H1 (cell line): ENCODE measurements at regions not wholly inside any gene's neighbourhood (a gene's known extent, or its start where the extent isn't known, plus 50 kb on each side); places are given as distances from the start of the nearest gene placed in this dataset.

ENCODE experiments used
- CTCF ChIP-seq, 3 experiments: IDR thresholded peaks; 1 replicate in 2 of 3; 2 replicates in 1 of 3; pipeline versions ENCODE4 v1.5.1 to v1.6.1; 2011; ENCODE audit warnings: low read length in 3 of 3, mild to moderate bottlenecking in 3 of 3, inconsistent platforms in 2 of 3, low read depth in 1 of 3, moderate library complexity in 1 of 3; ENCODE audit not compliant: insufficient read depth in 1 of 3; ENCODE audit errors: control extremely low read depth in 1 of 3
- EP300 ChIP-seq, 2 experiments: IDR thresholded peaks; 1 replicate in 1 of 2; 2 replicates in 1 of 2; pipeline ENCODE4 v1.6.1; 2011 to 2012; ENCODE audit warnings: low read depth in 2 of 2, low read length in 2 of 2, mild to moderate bottlenecking in 2 of 2, borderline replicate concordance in 1 of 2, inconsistent platforms in 1 of 2, moderate library complexity in 1 of 2
- FOSL1 ChIP-seq: IDR thresholded peaks from 2 replicates; pipeline ENCODE4 v1.6.1; 2011; ENCODE audit warnings: mild to moderate bottlenecking, low read depth, low read length, moderate library complexity; ENCODE audit not compliant: insufficient read depth
- JUND ChIP-seq: IDR thresholded peaks from 2 replicates; pipeline ENCODE4 v1.6.1; 2011; ENCODE audit warnings: mild to moderate bottlenecking, improper control_type of control experiment, low read length
- POLR2AphosphoS5 ChIP-seq: IDR thresholded peaks from 2 replicates; pipeline ENCODE4 v1.6.1; 2011; ENCODE audit warnings: low read depth, low read length
- RBBP5 ChIP-seq: IDR thresholded peaks from 2 replicates; pipeline ENCODE4 v1.7.1; 2012; ENCODE audit warnings: low read depth, mild to moderate bottlenecking, inconsistent platforms, low read length, moderate library complexity, borderline replicate concordance
- RFX5 ChIP-seq: IDR thresholded peaks from 2 replicates; pipeline ENCODE4 v1.6.1; 2011; ENCODE audit warnings: low read depth, low read length, improper control_type of control experiment, borderline replicate concordance
- SIN3A ChIP-seq, 2 experiments: IDR thresholded peaks in 1 of 2; conservative IDR thresholded peaks in 1 of 2; 2 replicates each; pipeline ENCODE4 v1.6.1; 2011 to 2012; ENCODE audit warnings: low read length in 2 of 2, improper control_type of control experiment in 1 of 2, low read depth in 1 of 2, mild to moderate bottlenecking in 1 of 2
- TCF12 ChIP-seq: IDR thresholded peaks from 2 replicates; pipeline ENCODE4 v1.6.1; 2011; ENCODE audit warnings: low read depth, mild to moderate bottlenecking, low read length

- TF ChIP-seq CTCF (IDR thresholded peaks at IDR 0.05; ENCODE audit: control extremely low read depth in 1 of 3, insufficient read depth in 1 of 3, low read depth in 1 of 3, low read length in 3 of 3) (no peak), FOSL1 (no peak), RBBP5 (no peak), JUND (no peak), TCF12 (no peak), EP300 (IDR thresholded peaks at IDR 0.05; ENCODE audit: borderline replicate concordance in 1 of 2, low read depth in 2 of 2, low read length in 2 of 2) (no peak), POLR2AphosphoS5 (no peak), SIN3A (conservative IDR thresholded peaks at IDR 0.05 in 1 of 2, IDR thresholded peaks at IDR 0.05 in 1 of 2; ENCODE audit: low read depth in 1 of 2, low read length in 2 of 2) (no peak), RFX5 (no peak)
These were observed 81.8 kb upstream of the NTM start for GRCh38 chr11:131288521-131289091.
